ENCODE measurements at regions not wholly inside any gene's neighbourhood (a gene's known extent, or its start where the extent isn't known, plus 50 kb on each side); places are given as distances from the start of the nearest gene placed in this dataset.
A peak's percentile ranks its signal among the peaks of the same experiment; 100 is the strongest.
"Not testable (repeated sequence)": the region's sequence is repeated elsewhere in the genome, so short reads cannot be mapped to it uniquely, and the experiment has no call there.

GRCh38 chr2:204138206-204138605, 201.6 kb downstream of the ICOS start:
- H3K27me3 Mint-ChIP-seq = no peaks in the 10 kb centered on the region
- no peaks in the 10 kb centered on the region for H3K4me1 Mint-ChIP-seq
- no peak overlapping the region for H3K4me3 Mint-ChIP-seq
- no peaks in the 10 kb centered on the region for H3K9me3 Mint-ChIP-seq
- H3K36me3 Mint-ChIP-seq = no peaks in the 10 kb centered on the region
- no peak overlapping the region for H3K27ac Mint-ChIP-seq

- H3K27ac Mint-ChIP-seq = no peak overlapping the region
- H3K36me3 Mint-ChIP-seq = no peaks in the 10 kb centered on the region
- H3K9me3 Mint-ChIP-seq = no peaks in the 10 kb centered on the region
- peaks cover 2% of the 10 kb centered on the region for H3K4me1 Mint-ChIP-seq
- no peaks in the 10 kb centered on the region for H3K27me3 Mint-ChIP-seq
- H3K4me3 Mint-ChIP-seq = no peak overlapping the region
Measured at GRCh38 chr2:204140246-204140645, 203.7 kb downstream of the ICOS start.

GRCh38 chr2:204143216-204144014, 206.9 kb downstream of the ICOS start:
- Mint-ChIP-seq H3K4me1 (peaks cover 11% of the 10 kb centered on the region), H3K9me3 (no peaks in the 10 kb centered on the region), H3K36me3 (no peaks in the 10 kb centered on the region), H3K4me3 (no peak overlapping the region), H3K27me3 (no peaks in the 10 kb centered on the region), H3K27ac (no peak overlapping the region)

- Mint-ChIP-seq H3K9me3 (no peaks in the 10 kb centered on the region), H3K27ac (no peak overlapping the region), H3K4me1 (peaks cover 11% of the 10 kb centered on the region), H3K4me3 (no peak overlapping the region), H3K27me3 (peaks cover 4% of the 10 kb centered on the region), H3K36me3 (no peaks in the 10 kb centered on the region)
Measured at GRCh38 chr2:204144492-204144891, 207.9 kb downstream of the ICOS start.

- H3K4me3 Mint-ChIP-seq = peak overlapping the region; percentile 88
- H3K9me3 Mint-ChIP-seq = no peaks in the 10 kb centered on the region
- H3K4me1 Mint-ChIP-seq = peaks cover 11% of the 10 kb centered on the region
- no peaks in the 10 kb centered on the region for H3K36me3 Mint-ChIP-seq
- H3K27ac Mint-ChIP-seq = peak overlapping the region; percentile 36
- peaks cover 5% of the 10 kb centered on the region for H3K27me3 Mint-ChIP-seq
Measured at GRCh38 chr2:204145263-204145751, 208.7 kb downstream of the ICOS start.

GRCh38 chr2:204145791-204146190, 209.2 kb downstream of the ICOS start:
- peak overlapping the region; percentile 88 for H3K4me3 Mint-ChIP-seq
- peaks cover 11% of the 10 kb centered on the region for H3K4me1 Mint-ChIP-seq
- no peaks in the 10 kb centered on the region for H3K36me3 Mint-ChIP-seq
- H3K27ac Mint-ChIP-seq = peak overlapping the region; percentile 73
- no peaks in the 10 kb centered on the region for H3K9me3 Mint-ChIP-seq
- peaks cover 6% of the 10 kb centered on the region for H3K27me3 Mint-ChIP-seq

GRCh38 chr2:204147040-204147439, 210.5 kb downstream of the ICOS start:
- not testable (repeated sequence) for H3K36me3 Mint-ChIP-seq, H3K9me3 Mint-ChIP-seq, H3K27ac Mint-ChIP-seq, H3K27me3 Mint-ChIP-seq, H3K4me3 Mint-ChIP-seq
- peaks cover 11% of the 10 kb centered on the region for H3K4me1 Mint-ChIP-seq

- Mint-ChIP-seq H3K4me1 (peaks cover 6% of the 10 kb centered on the region), H3K27ac (no peak overlapping the region), H3K4me3 (no peak overlapping the region), H3K27me3 (peaks cover 6% of the 10 kb centered on the region), H3K9me3 (no peaks in the 10 kb centered on the region), H3K36me3 (no peaks in the 10 kb centered on the region)
Measured at GRCh38 chr2:204150721-204151120, 214.2 kb downstream of the ICOS start.

- peaks cover 6% of the 10 kb centered on the region for H3K27me3 Mint-ChIP-seq
- H3K4me3 Mint-ChIP-seq = no peak overlapping the region
- H3K27ac Mint-ChIP-seq = no peak overlapping the region
- no peaks in the 10 kb centered on the region for H3K4me1 Mint-ChIP-seq
- H3K36me3 Mint-ChIP-seq = no peaks in the 10 kb centered on the region
- no peaks in the 10 kb centered on the region for H3K9me3 Mint-ChIP-seq
Measured at GRCh38 chr2:204152616-204153015, 216.1 kb downstream of the ICOS start.

GRCh38 chr2:204154863-204155262, 218.3 kb downstream of the ICOS start:
- H3K27ac Mint-ChIP-seq = no peak overlapping the region
- peaks cover 1% of the 10 kb centered on the region for H3K27me3 Mint-ChIP-seq
- no peaks in the 10 kb centered on the region for H3K4me1 Mint-ChIP-seq
- no peak overlapping the region for H3K4me3 Mint-ChIP-seq
- H3K36me3 Mint-ChIP-seq = no peaks in the 10 kb centered on the region
- H3K9me3 Mint-ChIP-seq = no peaks in the 10 kb centered on the region

- Mint-ChIP-seq H3K36me3 (no peaks in the 10 kb centered on the region), H3K27me3 (no peaks in the 10 kb centered on the region), H3K9me3 (no peaks in the 10 kb centered on the region), H3K4me3 (no peak overlapping the region), H3K27ac (no peak overlapping the region), H3K4me1 (no peaks in the 10 kb centered on the region)
Measured at GRCh38 chr2:204156456-204156855, 219.9 kb downstream of the ICOS start.

- no peaks in the 10 kb centered on the region for H3K27me3 Mint-ChIP-seq
- no peaks in the 10 kb centered on the region for H3K36me3 Mint-ChIP-seq
- H3K4me1 Mint-ChIP-seq = no peaks in the 10 kb centered on the region
- no peak overlapping the region for H3K27ac Mint-ChIP-seq
- no peaks in the 10 kb centered on the region for H3K9me3 Mint-ChIP-seq
- H3K4me3 Mint-ChIP-seq = no peak overlapping the region
Measured at GRCh38 chr2:204157684-204158083, 221.1 kb downstream of the ICOS start.

- no peak overlapping the region for H3K27ac Mint-ChIP-seq
- H3K4me1 Mint-ChIP-seq = no peaks in the 10 kb centered on the region
- H3K4me3 Mint-ChIP-seq = no peak overlapping the region
- H3K9me3 Mint-ChIP-seq = no peaks in the 10 kb centered on the region
- H3K36me3 Mint-ChIP-seq = no peaks in the 10 kb centered on the region
- H3K27me3 Mint-ChIP-seq = no peaks in the 10 kb centered on the region
Measured at GRCh38 chr2:204159526-204159925, 223.0 kb downstream of the ICOS start.

GRCh38 chr2:204160989-204161388, 224.4 kb downstream of the ICOS start:
- H3K4me1 Mint-ChIP-seq = no peaks in the 10 kb centered on the region
- H3K4me3 Mint-ChIP-seq = no peak overlapping the region
- H3K9me3 Mint-ChIP-seq = no peaks in the 10 kb centered on the region
- H3K36me3 Mint-ChIP-seq = no peaks in the 10 kb centered on the region
- no peaks in the 10 kb centered on the region for H3K27me3 Mint-ChIP-seq
- H3K27ac Mint-ChIP-seq = no peak overlapping the region

GRCh38 chr2:204161886-204162285, 225.3 kb downstream of the ICOS start:
- Mint-ChIP-seq H3K4me1 (no peaks in the 10 kb centered on the region), H3K27me3 (no peaks in the 10 kb centered on the region), H3K27ac (no peak overlapping the region), H3K4me3 (no peak overlapping the region), H3K9me3 (no peaks in the 10 kb centered on the region), H3K36me3 (no peaks in the 10 kb centered on the region)

- H3K36me3 Mint-ChIP-seq = no peaks in the 10 kb centered on the region
- H3K27me3 Mint-ChIP-seq = no peaks in the 10 kb centered on the region
- H3K9me3 Mint-ChIP-seq = no peaks in the 10 kb centered on the region
- H3K27ac Mint-ChIP-seq = no peak overlapping the region
- H3K4me3 Mint-ChIP-seq = no peak overlapping the region
- no peaks in the 10 kb centered on the region for H3K4me1 Mint-ChIP-seq
Measured at GRCh38 chr2:204166961-204167360, 230.4 kb downstream of the ICOS start.

- not testable (repeated sequence) for H3K27me3 Mint-ChIP-seq, H3K9me3 Mint-ChIP-seq, H3K27ac Mint-ChIP-seq, H3K4me1 Mint-ChIP-seq, H3K4me3 Mint-ChIP-seq, H3K36me3 Mint-ChIP-seq
Measured at GRCh38 chr2:204167670-204168069, 231.1 kb downstream of the ICOS start.

Measured in activated naive CD4-positive, alpha-beta T cell treated with anti-CD3 and anti-CD28 coated beads, Interleukin-2, amount 50 U/mL, for 24 hours (primary cell).